Testis (tissue), 2 donors: ENCODE measurements at regions not wholly inside any gene's neighbourhood (a gene's known extent, or its start where the extent isn't known, plus 50 kb on each side); places are given as distances from the start of the nearest gene placed in this dataset.

Experiments used
- POLR2A ChIP-seq: fragments of 450-650 bp; IDR thresholded peaks from one replicate; pipeline ENCODE4 v1.6.1; 2017; ENCODE audit warnings: antibody characterized with exemption, mild to moderate bottlenecking, moderate library complexity
- TF ChIP-seq, protein P1 (sequence below), 3 experiments: fragments of 450-650 bp in 2 of 3; fragments of 200-600 bp in 1 of 3; sonication (generic) in 1 of 3; IDR thresholded peaks; one replicate each; pipeline ENCODE4 v1.5.1; 2016 to 2019; ENCODE audit warnings: antibody characterized with exemption in 3 of 3, mild to moderate bottlenecking in 2 of 3, moderate library complexity in 1 of 3

DNA sequence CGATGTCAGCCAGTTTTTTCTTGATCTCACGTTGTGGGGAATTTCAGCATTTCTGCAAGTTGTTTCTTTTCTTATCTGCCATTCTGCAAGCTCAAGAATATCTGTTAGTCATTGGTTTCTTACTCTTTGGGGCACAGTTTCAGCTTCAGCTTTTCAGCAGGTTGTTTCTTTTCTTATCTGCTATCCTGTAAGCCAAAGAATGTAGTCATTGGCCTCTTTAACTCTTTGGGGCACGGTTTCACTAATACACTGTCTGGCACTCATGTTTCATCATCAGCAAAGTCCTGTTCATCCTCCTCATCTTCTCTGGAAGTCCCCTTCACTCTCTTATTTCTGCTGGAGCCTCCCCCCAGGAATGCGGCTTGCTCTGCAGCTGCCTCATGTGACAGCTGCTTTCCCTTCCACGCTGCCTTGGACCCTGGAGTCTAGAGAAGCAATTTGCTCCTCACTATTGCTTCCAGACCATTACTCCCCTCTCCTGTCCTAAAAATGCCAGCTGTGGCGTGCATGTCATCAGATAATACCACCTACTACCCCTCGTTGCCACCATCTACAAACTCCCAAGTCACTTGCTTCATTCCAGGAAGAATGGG is 67.0 kb upstream of the CACNA1E start:
- TF ChIP-seq, protein P1, sequence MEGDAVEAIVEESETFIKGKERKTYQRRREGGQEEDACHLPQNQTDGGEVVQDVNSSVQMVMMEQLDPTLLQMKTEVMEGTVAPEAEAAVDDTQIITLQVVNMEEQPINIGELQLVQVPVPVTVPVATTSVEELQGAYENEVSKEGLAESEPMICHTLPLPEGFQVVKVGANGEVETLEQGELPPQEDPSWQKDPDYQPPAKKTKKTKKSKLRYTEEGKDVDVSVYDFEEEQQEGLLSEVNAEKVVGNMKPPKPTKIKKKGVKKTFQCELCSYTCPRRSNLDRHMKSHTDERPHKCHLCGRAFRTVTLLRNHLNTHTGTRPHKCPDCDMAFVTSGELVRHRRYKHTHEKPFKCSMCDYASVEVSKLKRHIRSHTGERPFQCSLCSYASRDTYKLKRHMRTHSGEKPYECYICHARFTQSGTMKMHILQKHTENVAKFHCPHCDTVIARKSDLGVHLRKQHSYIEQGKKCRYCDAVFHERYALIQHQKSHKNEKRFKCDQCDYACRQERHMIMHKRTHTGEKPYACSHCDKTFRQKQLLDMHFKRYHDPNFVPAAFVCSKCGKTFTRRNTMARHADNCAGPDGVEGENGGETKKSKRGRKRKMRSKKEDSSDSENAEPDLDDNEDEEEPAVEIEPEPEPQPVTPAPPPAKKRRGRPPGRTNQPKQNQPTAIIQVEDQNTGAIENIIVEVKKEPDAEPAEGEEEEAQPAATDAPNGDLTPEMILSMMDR (IDR thresholded peaks at IDR 0.05): no peak
- TF ChIP-seq POLR2A: no peak
